Upper lobe of left lung (tissue), 4 donors: ENCODE measurements at regions not wholly inside any gene's neighbourhood (a gene's known extent, or its start where the extent isn't known, plus 50 kb on each side); places are given as distances from the start of the nearest gene placed in this dataset.

ENCODE experiments used
- EP300 ChIP-seq, 4 donors: sonication (generic); formaldehyde crosslinking; IDR thresholded peaks; one replicate each; pipeline ENCODE4 v1.5.1; 2017; ENCODE audit warnings: antibody characterized with exemption in 4 of 4, control low read depth in 2 of 4
- POLR2A ChIP-seq, 4 donors: fragments of 450-650 bp; IDR thresholded peaks; one replicate each; pipeline ENCODE4 v1.5.1; 2016 to 2017; ENCODE audit warnings: antibody characterized with exemption in 4 of 4, mild to moderate bottlenecking in 2 of 4
- POLR2AphosphoS5 ChIP-seq, 2 donors: sonication (generic); formaldehyde crosslinking; IDR thresholded peaks; one replicate each; pipeline ENCODE4 v1.5.1; 2017; ENCODE audit warnings: antibody characterized with exemption in 2 of 2
- TF ChIP-seq, protein P1 (sequence below), 6 experiments: fragments of 450-650 bp in 4 of 6; fragments of 200-600 bp in 2 of 6; sonication (generic) in 2 of 6; IDR thresholded peaks; one replicate each; pipeline ENCODE4 v1.5.1; 2016 to 2019; ENCODE audit warnings: antibody characterized with exemption in 6 of 6

DNA sequence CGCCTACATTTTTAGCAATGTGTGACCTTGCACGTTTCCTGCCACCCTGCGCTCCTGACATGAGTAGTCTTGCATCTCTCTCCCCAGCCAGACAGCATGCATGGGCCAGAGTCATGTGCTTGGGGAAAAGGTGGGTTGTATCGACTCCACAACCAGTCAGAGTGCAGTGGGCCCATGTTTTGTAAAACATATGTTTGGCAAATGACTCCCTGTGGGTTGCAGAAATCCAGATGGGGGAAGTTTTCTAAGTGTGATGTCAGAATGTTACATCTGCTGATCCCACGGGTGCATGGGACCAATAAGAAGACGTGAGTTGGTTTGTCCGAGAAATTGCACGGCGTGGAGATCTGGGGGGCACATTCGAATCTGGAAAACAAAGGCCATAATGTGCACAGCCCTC, 147.1 kb downstream of the FOXL1 start:
- TF ChIP-seq, protein P1, sequence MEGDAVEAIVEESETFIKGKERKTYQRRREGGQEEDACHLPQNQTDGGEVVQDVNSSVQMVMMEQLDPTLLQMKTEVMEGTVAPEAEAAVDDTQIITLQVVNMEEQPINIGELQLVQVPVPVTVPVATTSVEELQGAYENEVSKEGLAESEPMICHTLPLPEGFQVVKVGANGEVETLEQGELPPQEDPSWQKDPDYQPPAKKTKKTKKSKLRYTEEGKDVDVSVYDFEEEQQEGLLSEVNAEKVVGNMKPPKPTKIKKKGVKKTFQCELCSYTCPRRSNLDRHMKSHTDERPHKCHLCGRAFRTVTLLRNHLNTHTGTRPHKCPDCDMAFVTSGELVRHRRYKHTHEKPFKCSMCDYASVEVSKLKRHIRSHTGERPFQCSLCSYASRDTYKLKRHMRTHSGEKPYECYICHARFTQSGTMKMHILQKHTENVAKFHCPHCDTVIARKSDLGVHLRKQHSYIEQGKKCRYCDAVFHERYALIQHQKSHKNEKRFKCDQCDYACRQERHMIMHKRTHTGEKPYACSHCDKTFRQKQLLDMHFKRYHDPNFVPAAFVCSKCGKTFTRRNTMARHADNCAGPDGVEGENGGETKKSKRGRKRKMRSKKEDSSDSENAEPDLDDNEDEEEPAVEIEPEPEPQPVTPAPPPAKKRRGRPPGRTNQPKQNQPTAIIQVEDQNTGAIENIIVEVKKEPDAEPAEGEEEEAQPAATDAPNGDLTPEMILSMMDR (IDR thresholded peaks at IDR 0.05), result no peak
- no peak for TF ChIP-seq EP300 (IDR thresholded peaks at IDR 0.05)
- TF ChIP-seq POLR2A (IDR thresholded peaks at IDR 0.05), result no peak
- TF ChIP-seq POLR2AphosphoS5 (IDR thresholded peaks at IDR 0.05), result no peak
